ENCODE measurements at regions not wholly inside any gene's neighbourhood (a gene's known extent, or its start where the extent isn't known, plus 50 kb on each side); places are given as distances from the start of the nearest gene placed in this dataset.

DNA sequence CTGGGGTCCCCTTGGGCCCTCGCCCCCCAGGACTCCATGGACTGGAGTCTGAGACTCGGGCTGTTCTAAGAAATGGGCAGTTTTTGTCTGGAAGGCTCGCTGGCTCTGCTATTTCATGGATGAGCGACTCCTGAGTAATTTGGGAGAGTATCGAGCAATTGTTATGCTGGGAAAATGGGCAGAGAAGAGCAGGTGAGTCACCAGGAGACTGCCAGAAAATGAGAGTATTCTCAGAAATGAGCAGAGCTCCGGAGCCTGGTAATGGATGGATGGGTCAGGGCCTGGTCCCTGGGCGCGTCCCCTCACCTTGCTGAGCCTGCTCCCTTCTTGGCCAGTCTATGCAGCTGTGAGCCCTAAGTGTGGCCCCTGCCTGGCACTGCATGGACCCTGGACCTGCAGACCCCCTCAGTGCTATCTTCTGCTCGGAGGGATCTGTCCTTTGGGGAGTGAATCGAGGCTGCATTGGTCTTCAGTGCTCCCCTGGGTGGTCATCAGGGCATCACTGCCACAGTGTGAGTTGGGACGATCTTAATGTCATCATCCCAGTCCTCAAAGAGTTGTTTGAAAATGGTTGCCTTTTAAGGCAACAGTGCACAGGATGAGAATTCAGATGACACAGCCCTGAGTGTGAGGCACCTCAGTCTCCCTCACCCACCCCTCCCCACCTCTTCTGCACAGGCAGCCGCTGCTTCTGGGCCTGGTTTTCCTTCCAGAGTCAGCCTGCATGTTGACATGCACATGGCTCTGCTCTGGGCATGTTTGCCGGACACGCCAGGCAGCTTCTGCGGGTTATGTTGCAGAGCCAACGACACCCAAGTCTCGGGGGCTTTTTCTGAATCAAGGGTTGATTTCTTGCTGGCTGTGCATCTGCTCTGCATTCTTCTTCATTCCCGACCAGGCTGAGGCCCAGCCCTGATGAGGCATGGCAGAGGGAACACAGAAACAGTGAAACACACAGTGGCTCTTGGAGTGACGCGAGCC lies 519.0 kb downstream of the TBC1D22A start:
- no peak for DNase-seq

DNA sequence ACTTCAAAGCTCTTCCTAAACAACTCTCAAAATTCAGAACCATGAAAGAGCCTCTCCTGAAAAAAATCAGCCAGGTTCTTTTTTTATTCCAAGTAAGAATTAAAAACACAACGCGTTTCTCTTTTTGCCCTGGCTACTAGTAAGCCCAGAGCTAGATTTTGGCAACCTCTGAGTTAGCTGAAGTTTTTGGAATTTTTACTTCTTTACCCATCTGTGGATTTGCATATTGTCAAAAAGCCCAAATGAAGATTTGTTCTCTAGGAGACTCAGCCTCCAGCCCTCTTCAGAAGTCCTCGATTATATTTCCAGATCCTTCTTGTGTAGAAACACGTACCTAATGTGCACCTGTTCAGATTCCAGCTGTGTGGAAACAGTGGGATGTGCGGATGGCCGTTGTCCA lies 517.9 kb downstream of the TBC1D22A start:
- DNase-seq = no peak

DNA sequence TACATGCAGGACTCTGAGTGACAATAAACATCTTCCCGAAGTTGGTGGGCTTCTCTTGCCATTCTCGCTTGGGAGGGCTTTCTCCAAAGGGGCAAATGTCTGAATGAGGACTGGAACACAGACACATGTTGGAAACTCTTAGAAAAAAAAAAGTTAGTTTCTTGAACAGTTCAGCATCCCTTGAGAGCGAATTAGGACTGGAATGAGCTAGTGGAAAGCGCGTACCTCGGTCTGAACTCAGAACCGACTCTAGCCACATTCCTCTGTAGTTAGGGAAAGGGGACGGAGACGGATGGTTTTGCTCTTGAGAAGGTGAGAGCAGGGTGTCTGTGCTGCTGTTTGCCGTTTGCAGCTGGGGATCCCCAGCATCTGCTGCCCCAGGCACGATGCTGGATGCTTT lies 517.3 kb downstream of the TBC1D22A start:
- DNase-seq = no peak

DNA sequence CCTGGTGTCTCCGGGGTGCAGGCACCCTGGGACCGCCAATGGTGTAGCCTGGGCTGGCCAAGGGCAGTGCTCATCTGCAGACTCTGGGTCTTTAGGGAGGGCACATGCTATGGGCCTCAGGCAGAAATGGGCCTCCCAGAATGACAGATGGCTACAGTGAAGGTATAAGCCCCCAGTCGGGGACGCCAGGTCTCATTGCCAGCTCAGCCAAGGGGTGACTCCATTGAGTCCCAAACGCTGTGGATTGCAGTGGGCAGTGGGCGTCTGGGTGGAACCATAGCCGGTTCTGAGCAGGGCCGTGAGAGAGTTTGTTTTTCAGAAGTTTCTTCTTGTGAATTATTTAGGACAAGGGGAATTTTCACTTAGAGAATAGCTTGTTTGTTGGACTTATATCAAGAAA lies 516.9 kb downstream of the TBC1D22A start:
- DNase-seq = no peak

DNA sequence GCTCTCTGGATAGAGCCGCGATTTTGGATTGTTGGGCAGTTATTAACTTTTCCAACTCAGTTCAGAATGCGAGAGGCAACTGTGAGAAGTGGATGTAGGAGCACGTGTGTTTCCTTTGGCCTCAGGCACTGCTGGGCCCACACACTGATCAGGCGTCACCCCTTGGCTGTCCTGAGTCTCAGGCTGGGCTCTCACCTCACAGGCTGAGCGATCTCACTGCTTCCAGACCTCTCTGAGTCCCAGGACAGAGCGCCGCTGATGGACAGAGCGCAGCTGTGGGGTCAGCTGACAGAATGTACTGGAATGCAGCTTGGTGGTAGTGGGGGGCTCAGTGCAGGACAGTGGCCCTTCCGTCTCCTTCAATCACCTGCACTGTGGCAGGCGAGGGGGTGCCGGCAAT lies 516.2 kb downstream of the TBC1D22A start:
- no peak for DNase-seq

DNA sequence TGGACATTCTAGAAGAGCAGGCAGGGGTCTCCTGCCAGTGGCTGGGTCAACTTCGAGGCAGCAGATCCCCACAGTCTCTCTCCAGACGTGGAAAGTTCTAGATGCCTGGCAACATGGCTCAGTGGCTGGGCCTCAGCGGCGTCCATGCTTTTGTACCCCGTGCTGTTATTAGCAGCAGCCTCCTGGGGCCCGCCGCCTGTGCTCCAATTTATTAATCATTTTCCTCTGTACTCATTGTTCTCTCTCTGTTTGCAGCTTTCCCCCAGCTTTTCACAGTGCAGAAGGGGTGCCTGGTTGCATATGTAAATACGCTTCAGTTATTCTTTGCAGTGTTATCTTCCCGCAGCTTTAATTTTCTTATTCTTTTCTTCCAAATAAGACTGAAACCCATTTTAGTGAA lies 515.1 kb downstream of the TBC1D22A start:
- no peak for DNase-seq

DNA sequence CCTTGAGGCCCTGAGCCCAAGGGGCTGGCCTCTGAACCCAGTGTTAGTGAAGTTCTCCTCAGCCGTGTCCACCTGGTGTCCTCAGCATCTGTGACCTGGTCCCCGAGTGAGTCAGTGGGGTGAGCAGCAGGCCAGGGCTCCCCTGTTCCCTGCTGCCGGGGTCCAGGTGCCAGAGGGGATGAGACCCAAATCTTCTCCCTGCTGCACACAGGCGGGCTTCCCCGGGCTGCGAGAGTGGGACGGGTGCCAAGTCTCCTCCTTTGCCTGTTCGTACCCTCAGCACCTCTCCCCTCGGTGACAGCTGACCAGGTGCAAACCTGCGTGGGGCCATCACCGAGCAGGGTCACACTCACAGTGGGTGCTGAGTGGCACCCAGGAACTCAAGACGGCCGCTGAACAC lies 514.5 kb downstream of the TBC1D22A start:
- DNase-seq = no peak

DNA sequence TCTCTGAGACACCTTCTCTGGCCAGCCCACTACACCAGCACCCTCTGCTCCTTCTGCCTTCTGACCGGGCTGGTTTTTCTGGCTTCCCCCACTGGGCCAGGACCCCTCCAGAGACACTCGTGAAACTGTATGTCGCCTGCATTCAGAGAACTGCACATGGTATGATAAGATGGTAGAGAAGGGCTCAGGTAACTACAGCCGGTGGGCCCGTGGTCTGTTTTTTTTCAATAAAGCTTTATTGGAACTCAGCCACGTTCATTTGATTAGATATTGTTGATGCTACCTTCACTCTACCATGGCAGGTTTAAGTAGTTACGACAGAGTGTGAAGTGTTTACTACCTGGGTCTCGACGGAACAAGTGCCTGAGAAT lies 514.0 kb downstream of the TBC1D22A start:
- no peak for DNase-seq

DNA sequence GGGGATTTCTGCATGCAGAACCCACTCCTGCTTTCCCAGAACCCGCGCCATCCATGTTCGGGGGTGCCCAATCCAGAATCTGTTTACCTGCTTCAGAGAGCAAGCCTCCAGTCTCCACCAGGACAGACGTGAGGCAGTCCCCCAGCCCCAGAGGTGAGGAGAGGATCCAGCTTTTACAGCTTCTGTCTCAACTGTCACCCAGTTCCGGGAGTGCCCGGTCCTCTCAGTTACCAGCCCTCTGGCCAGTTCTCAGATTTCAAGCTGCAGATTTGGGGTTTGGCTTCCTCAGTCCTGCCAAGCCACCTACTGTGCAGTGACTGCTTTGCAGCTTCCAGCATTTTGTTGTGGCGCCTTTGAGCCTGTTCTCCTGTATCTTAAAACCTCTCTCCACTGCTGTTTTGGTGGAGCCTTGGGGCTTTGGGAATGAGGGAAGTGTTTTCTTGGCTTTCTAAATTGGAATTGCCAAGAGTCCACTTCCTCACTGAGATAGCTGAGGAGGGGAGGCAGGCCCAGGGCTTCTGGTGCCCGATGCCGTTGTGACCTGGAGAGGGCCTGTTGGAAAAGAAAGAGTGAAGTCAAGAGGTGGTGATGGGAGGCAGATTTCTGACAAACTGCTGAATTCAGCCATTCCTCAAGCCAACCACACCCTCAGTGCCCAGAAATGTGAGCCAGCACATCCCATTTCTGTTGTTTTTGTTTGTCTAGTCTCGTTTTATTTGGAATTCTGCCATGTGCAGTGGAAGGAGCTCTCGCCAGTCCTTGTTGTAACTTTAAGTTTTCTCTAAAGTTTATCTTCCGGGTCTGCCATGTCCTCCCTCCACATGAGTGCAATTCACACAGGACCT lies 513.4 kb downstream of the TBC1D22A start:
- no peak for DNase-seq

DNA sequence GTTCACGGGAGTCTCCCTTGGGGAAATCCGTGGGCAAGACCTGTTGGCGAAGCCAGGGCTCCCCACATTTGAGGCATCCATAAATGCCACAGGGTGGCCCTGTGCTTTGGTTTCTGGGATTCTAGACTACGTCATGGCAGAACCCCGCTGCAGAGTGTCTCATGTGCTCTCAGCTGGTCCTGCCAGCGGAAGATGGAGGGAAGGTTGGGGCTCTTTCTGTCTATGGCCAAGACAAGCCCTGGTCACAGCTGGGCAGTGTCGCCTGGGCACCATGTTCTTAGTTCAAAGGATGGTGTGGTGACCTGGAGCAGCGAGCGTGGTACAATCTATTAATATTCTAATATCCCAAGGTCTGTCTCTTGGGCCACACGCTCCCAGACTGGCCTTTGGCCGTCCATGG lies 511.7 kb downstream of the TBC1D22A start:
- no peak for DNase-seq

DNA sequence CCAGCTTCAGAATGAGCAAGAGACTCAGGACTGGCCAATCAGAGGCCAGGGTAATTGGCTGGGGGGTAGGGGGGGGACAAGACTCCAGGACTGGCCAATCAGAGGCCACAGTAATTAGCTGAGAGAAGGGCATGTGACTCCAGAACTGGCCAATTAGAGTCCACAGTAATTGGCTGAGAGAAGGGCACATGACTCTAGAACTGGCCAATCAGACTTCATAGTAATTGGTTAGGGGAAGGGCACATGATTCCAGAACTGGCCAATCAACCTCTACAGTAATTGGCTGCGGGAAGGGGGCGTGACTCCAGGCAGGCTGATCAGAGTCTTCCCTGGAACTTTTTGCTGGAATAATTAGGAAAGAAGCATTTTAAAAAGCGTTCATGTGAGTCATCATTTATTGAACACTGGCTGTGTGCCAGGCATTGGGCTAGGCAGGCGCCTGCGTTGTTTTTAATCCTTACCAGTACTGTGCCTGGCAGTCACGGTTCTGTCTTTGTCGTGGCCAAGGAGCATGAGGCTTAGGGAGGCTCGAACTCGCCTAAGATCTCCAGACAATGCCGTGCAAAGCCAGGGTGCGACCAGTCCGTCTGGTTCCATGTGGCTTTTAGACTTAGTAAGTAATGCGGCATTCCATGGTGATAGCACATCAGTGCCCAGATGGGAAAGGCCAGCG lies 508.1 kb downstream of the TBC1D22A start:
- no peak for DNase-seq

DNA sequence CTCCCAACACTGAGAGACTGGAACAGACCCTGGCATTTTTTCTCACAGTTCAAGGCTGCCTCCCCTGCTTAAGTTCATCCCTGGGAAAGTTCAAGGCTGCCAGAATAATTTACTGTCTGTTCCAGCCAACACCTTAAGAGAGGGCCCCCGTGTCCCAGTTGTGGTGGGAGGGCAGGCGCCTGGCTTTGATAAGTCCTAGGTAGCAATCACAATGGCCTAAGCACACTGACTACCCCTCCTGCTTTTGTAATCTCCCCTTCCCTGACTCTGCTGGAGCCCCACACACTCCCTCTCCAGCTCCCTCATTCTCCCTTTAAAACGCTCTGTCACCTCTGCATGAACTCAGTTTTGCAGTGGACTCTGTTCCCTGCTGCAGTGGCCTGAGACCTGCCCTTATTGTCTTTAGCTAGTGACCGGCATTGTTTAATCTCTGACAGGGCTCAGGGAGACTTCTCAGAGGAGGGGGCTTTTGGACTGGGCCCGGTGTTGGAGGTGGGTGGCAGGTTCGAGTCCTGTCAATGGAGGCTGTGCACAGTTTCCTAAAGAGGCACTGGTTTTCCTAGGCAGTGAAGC lies 507.2 kb downstream of the TBC1D22A start:
- DNase-seq = no peak

DNA sequence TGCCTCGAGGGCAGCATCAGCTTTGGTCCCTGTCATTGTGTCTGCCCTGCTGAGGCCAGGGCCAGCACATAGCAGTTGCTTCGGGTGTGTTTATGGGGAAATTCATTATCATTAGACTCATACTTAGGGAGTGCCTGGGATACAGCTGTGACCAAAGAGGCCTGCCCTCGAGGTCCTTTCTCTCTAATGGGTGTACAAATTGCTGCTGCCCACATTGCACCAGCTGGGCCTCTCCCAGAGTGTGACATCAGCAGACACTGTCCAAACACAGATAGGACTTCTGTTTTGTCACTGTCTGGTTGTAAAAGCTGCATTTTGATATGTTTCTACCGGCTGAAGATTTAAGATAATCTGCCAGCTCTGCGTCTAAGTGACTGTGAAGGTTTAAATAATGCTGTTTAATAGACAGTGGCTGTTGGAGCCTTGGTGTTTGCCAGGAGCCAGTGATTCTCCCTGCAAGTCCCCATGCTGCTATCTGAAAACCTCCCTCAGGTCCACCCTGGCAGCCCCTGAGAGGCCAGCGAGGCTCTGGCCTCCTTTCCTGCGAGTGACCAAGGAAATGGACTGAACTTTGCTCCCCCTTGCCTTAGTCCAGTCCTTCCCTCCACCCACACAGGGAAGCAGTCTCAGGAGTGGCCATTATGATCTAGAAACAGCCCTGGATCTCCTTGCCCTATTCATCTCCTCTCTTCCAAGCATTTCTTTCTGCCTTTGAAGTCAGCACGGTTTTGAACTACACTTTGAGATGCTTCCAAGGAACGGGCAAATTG lies 505.2 kb downstream of the TBC1D22A start:
- DNase-seq = no peak

DNA sequence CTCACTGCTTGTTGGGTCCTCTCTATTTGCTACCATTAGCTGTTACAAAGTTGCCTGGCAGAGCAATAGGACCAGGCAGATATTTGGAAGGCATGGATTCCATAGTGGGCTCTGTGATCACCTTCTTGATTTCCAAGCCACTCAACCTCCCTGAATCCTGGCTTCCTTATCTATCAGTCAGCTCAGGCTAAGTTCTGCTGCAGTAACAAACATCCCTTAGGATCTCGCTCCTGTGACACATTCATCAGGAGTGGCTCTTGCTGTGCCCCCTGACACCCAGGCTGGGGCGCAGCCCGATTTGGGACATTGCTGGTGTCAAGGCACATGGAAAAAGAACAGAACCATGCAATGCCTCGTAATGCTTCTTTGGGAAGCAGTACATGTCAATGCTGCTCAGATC lies 503.9 kb downstream of the TBC1D22A start:
- DNase-seq = no peak

DNA sequence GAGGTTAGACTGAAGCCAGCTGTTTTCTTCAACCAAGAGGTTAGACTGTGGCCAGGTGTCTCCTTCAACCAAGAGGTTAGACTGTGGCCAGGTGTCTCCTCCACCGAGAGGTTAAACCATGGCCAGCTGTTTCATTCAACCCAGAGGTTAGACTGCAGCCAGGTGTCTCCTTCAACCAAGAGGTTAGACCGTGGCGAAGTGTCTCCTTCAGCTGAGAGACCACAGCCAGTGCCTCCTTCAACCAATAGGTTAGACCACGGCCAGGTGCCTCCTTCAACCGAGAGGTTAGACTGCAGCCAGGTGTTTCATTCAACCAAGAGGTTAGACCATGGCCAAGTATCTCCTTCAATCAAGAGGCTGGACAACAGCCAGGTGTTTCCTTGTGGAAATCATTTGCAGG lies 498.1 kb downstream of the TBC1D22A start:
- no peak for DNase-seq

DNA sequence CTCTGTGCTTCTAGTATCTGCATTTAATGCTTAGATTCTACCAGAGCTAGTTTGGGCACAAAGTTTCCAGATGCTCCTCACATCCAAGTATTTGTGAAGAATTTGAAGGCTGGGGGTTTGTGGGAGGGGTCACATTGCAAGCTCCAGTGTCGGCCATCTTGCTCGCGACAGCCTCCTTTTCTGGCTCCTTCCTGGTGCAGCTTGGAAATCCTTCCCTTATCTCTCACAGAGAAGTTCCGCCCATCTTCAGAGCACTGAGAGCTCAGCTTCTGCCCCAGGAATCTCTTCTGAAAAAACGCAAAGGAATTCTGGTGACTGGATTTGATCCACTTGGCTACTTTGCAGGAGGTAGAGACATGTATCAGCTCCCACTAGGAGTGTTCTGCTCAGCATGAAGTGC lies 497.5 kb downstream of the TBC1D22A start:
- DNase-seq = no peak

DNA sequence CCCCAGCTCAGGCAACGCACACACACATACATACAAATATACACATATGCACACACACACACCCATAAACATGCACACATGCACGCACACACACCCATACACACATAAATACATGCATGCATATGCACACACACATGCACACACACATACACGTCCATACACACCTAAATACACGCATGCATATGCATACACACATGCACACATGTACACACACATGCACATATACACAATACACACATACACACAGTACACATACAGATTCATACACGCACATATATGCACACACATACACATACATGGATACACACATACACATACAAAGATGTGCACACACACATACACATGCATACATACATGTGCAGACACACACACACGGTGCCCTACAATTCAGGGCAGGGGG lies 496.6 kb downstream of the TBC1D22A start:
- DNase-seq = no peak

DNA sequence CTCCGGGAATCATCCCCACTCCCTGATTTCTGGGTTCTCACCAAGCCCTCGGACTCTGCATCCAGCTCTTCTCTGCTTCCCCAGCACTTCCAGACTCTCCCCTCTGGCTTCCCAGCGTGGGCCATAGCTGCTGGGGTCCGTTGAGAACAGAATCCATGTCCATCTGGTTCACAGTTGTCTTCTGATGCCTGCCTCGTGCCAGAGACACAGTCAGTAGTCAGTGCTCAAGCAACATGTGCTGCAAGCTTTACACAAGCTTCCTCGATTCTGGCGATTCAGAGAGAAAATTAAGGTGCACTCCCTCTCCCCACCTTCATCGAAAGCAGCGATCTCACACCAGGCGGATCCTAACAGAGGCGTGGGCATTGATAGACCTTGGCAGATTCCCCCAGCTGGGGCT lies 495.5 kb downstream of the TBC1D22A start:
- DNase-seq = no peak

DNA sequence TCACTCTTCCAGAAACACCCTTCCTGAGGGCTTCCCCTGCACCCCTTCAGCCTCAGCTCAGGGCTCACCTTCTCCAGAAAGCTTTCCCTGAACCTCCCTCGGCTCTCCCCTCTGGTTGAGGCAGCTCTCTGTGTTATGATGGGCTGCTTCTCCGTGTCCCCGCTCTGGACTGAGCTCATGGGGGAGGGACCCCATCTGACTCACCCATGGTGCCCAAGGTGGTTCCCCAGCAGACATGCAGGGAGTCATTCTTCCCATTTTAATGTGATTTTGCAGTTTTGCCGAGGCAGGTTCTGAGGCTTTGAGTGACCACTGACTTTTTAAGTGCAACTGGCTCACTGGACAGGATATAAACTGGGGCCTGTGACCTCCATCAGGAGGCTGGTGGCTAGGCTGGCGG lies 495.1 kb downstream of the TBC1D22A start:
- DNase-seq = no peak

DNA sequence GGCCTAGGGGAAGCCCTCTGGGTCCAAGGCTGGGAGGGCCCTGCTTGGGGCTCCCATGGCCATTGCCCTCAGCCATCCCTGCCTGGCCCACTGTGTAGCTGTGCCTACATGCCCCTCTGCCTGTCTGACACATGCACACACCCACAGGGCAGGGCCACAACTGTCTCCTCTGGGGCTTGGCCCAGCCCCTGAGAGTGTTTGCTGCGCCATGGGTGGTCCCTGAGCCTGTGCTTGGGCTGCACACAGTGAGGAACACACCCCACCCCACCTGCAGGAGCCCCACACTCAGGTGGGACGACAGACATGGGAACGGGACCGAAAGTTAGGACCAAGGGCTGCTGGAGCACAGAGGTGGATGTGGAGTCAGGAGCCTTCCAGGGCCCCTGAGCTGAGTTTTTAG lies 489.5 kb downstream of the TBC1D22A start:
- DNase-seq = no peak

DNA sequence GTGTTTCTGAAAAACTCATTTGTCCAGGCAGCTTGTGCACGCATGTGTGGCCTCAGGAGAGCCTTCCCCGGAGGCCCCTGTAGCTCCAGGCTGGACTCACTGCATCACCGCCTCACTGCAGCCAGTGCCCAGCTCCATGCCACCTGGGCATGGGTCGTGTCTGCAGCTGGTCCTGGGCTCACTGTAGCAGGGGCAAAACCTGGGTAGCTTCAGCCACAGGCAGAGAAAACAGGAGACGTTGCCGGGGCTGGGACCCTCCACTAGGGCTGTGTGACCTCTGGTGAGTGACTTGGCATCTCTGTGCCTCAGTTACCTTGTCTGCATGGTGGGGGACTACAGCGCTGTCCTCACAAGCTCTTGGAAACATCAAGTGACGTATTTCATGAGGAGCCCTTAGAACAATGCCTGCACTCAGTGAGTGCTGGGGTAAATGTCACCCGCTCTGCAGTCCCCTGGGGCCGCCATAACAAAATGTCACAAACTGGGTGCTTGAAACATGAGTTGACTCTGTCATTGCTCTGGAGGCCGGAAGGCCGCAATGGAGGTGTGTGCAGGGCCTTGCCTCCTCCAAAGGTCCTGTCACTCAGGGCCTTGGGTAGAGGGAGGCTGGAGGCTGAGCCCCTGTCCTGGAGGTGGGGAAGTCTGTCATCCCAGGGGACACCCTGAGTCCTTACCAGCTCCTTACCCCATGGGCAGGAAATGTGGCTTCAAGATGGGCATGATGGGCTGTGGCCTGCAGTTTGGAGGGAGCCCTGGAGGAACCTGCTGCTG lies 488.7 kb downstream of the TBC1D22A start:
- DNase-seq = no peak
